Retinal pigment epithelial cell (primary cell): ENCODE measurements at regions not wholly inside any gene's neighbourhood (a gene's known extent, or its start where the extent isn't known, plus 50 kb on each side); places are given as distances from the start of the nearest gene placed in this dataset.

Experiments
- DNase-seq: peaks from one replicate; pipeline ENCODE4 v3.0.0-alpha.2; 2010; ENCODE audit warnings: low read depth
- H3K4me3 ChIP-seq: 2 replicates; pipeline ENCODE4 v1.5.1; 2011; ENCODE audit warnings: mild to moderate bottlenecking, low read length, control low read depth, moderate library complexity
- CTCF ChIP-seq: conservative IDR thresholded peaks from 2 replicates; pipeline ENCODE4 v1.5.1; 2011; ENCODE audit warnings: low read depth, low read length, control low read depth, inconsistent platforms

GRCh38 chr2:15811367-15811766 is 129.0 kb upstream of the MYCN start:
- H3K4me3 ChIP-seq: no peak overlapping the region
- DNase-seq: no peak
- TF ChIP-seq CTCF: no peak

GRCh38 chr2:15812187-15812780 is 128.1 kb upstream of the MYCN start:
- DNase-seq: no peak
- TF ChIP-seq CTCF: no peak
- no peak overlapping the region for H3K4me3 ChIP-seq

- H3K4me3 ChIP-seq: no peak overlapping the region
- no peak for TF ChIP-seq CTCF
- DNase-seq: no peak
Observed at GRCh38 chr2:15813481-15814266, 126.7 kb upstream of the MYCN start.

- no peak for DNase-seq
- H3K4me3 ChIP-seq: no peak overlapping the region
- TF ChIP-seq CTCF: no peak
Observed at GRCh38 chr2:15814403-15814802, 125.9 kb upstream of the MYCN start.

- DNase-seq: no peak
- no peak for TF ChIP-seq CTCF
- H3K4me3 ChIP-seq: no peak overlapping the region
Observed at GRCh38 chr2:15814946-15815345, 125.4 kb upstream of the MYCN start.

- DNase-seq: no peak
- TF ChIP-seq CTCF: no peak
- H3K4me3 ChIP-seq: no peak overlapping the region
Observed at GRCh38 chr2:15816226-15816625, 124.1 kb upstream of the MYCN start.

- no peak overlapping the region for H3K4me3 ChIP-seq
- no peak for TF ChIP-seq CTCF
- DNase-seq: no peak
Observed at GRCh38 chr2:15816674-15817406, 123.5 kb upstream of the MYCN start.
